K562 (cell line): ENCODE measurements at regions not wholly inside any gene's neighbourhood (a gene's known extent, or its start where the extent isn't known, plus 50 kb on each side); places are given as distances from the start of the nearest gene placed in this dataset.

Source experiments
- ADNP ChIP-seq: fragments of 200-800 bp; sonication (Bioruptor generic); IDR thresholded peaks from 2 replicates; pipeline ENCODE4 v1.6.1; 2016; ENCODE audit warnings: missing genetic modification characterization, missing compliant biosample characterization
- BMI1 ChIP-seq: fragments of 150-350 bp; IDR thresholded peaks from 2 replicates; pipeline ENCODE4 v1.6.1; 2014; ENCODE audit warnings: low read length
- BRD4 ChIP-seq: fragments of 200-600 bp; sonication (generic); IDR thresholded peaks from 2 replicates; pipeline ENCODE4 v1.6.1; 2017; ENCODE audit warnings: inconsistent platforms
- DLX4 ChIP-seq: fragments of 250-450 bp; sonication (Bioruptor Pico); IDR thresholded peaks from 2 replicates; pipeline ENCODE4 v1.6.1; 2021; ENCODE audit warnings: mild to moderate bottlenecking
- FOXJ3 ChIP-seq: sonication (generic); formaldehyde crosslinking; IDR thresholded peaks from 2 replicates; pipeline ENCODE4 v1.4.0; 2020; ENCODE audit warnings: mild to moderate bottlenecking, missing genetic modification reagents
- FOXO4 ChIP-seq: fragments of 450-650 bp; formaldehyde crosslinking; IDR thresholded peaks from 2 replicates; pipeline ENCODE4 v1.4.0; 2020; ENCODE audit warnings: mild to moderate bottlenecking, moderate library complexity
- JUNB ChIP-seq: fragments of 450-650 bp; formaldehyde crosslinking; conservative IDR thresholded peaks from 2 replicates; pipeline ENCODE4 v1.4.0; 2020; ENCODE audit warnings: mild to moderate bottlenecking
- NCOA2 ChIP-seq, 2 experiments: fragments of 450-650 bp; IDR thresholded peaks; 2 replicates each; pipeline ENCODE4 v1.6.1; 2018; ENCODE audit warnings: mild to moderate bottlenecking in 2 of 2, moderate library complexity in 1 of 2; ENCODE audit not compliant: partially characterized antibody in 2 of 2
- REST ChIP-seq, 2 experiments: fragments of 450-650 bp; formaldehyde crosslinking in 1 of 2; IDR thresholded peaks; 2 replicates each; pipeline versions ENCODE4 v1.4.0 to v1.6.1; 2014 to 2020; ENCODE audit warnings: mild to moderate bottlenecking in 2 of 2, borderline replicate concordance in 1 of 2, low read depth in 1 of 2
- ZBTB11 ChIP-seq, 3 experiments: fragments of 200-800 bp in 1 of 3; fragments of 250-450 bp in 1 of 3; fragments of 450-650 bp in 1 of 3; sonication (Bioruptor Pico) in 1 of 3; sonication (Bioruptor generic) in 1 of 3; formaldehyde crosslinking in 1 of 3; IDR thresholded peaks; 2 replicates each; pipeline versions ENCODE4 v1.6.1 to v1.8.0; 2016 to 2022; ENCODE audit warnings: mild to moderate bottlenecking in 2 of 3, missing genetic modification characterization in 2 of 3, missing compliant biosample characterization in 1 of 3, moderate library complexity in 1 of 3
- ZBTB43 ChIP-seq: sonication (generic); formaldehyde crosslinking; IDR thresholded peaks from 2 replicates; pipeline ENCODE4 v1.8.0; 2023; ENCODE audit warnings: mild to moderate bottlenecking, missing genetic modification reagents
- ZC3H11A ChIP-seq: IDR thresholded peaks from 2 replicates; pipeline ENCODE4 v1.6.1; 2012; ENCODE audit warnings: low read depth, low read length, improper control_type of control experiment

GRCh38 chr3:174725303-174725702 is 133.8 kb upstream of the NAALADL2 start (continued):
- TF ChIP-seq ZBTB11 (CRISPR knock-in tag; IDR thresholded peaks at IDR 0.05) (no peak), NCOA2 (IDR thresholded peaks at IDR 0.05; ENCODE audit: partially characterized antibody in 2 of 2) (no peak), BMI1 (no peak), ZC3H11A (no peak), ZBTB43 (CRISPR knock-in tag) (no peak), ADNP (tag) (no peak), DLX4 (no peak), BRD4 (no peak), FOXO4 (CRISPR knock-in tag) (no peak), REST (IDR thresholded peaks at IDR 0.05; ENCODE audit: borderline replicate concordance) (no peak), REST (CRISPR knock-in tag; IDR thresholded peaks at IDR 0.05; ENCODE audit: low read depth) (no peak), FOXJ3 (no peak), JUNB (CRISPR knock-in tag) (no peak)
